GM11168 (cell line): ENCODE measurements at regions not wholly inside any gene's neighbourhood (a gene's known extent, or its start where the extent isn't known, plus 50 kb on each side); places are given as distances from the start of the nearest gene placed in this dataset.
"Not testable (repeated sequence)": the region's sequence is repeated elsewhere in the genome, so short reads cannot be mapped to it uniquely, and the experiment has no call there.

Experiments used
- in situ Hi-C: fragments of 300-500 bp; cut with MboI; formaldehyde crosslinking; loops from one replicate; pipeline ENCODE4 v1.12.0; 2022; ENCODE audit warnings: low sequenced_read_pairs; ENCODE audit not compliant: unreplicated experiment

DNA sequence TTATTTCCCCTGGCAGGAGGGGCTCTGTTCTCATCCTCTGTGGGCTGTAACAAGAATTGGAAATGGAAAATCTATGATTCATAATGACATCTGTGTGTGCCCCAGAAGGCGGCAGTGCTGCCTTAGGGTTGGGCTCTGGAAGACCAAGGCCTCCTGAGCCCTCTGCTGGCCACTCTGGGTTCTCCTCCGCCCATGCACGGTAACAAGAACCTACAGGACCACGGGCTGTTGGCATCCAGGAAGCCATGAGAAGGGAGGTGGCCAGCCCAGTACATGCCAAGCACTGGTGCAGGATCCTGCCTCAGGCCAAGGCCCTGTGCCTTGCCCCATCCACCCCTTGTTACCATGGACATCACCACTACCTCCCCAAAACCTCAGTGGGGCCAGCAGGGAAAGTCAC lies 454.2 kb downstream of the TP53TG3F start:
- in situ Hi-C loops, result not testable (repeated sequence)

DNA sequence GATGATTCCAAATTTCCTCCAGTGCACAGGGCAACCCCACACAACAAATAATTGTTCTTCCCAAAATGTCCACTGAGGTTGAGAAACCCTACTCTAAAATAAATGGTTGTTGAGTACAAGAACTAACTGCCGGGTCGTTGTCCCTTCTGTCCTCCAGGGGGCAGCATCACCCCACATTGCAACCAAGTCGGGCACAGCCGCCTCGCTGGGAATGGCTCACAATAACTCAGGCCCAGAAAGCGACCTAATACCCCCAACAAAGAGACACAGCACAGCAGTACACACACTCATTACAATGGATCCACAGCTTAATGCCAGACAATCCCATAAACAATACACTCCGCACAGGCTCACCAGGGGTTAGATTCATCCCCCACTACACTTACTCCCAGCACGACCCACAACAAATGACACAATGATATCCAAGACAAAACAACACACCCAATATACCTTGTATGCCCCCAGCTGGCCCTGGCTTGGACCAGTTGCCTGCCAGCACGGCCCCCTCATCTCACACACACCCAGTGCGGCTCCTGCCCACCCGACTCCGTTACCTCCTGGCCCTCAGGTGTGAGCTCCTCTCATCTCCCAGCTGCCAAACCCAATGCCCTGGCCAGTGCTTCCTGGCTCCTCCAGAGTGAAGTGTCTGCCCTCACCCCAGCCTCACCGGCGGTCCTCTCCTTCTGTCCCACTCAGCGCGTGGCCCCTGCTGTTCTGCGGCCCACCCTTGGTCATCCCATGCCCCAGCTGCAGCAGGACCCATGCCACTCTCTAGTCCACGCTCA lies 461.5 kb downstream of the TP53TG3F start:
- in situ Hi-C loops, result not testable (repeated sequence)

DNA sequence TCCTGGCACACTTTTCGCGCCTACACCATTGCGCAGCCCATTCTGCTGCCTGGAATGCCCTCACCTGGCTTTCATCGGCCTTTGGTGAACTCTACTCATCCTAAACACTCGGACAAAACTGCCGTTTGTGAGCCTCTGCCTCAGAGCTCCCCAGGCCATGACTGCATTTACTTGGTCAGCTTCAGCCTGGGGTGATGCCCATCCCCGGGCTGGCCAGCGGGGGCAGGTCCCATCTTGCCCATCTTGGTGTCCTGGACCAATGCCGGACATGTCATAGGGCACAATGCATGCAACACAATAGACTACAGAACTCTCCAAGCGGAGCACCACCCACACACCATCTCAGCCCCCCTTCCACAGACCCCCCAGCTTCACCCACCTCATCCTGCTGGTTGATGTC lies 463.5 kb downstream of the TP53TG3F start:
- in situ Hi-C loops, result not testable (repeated sequence)

DNA sequence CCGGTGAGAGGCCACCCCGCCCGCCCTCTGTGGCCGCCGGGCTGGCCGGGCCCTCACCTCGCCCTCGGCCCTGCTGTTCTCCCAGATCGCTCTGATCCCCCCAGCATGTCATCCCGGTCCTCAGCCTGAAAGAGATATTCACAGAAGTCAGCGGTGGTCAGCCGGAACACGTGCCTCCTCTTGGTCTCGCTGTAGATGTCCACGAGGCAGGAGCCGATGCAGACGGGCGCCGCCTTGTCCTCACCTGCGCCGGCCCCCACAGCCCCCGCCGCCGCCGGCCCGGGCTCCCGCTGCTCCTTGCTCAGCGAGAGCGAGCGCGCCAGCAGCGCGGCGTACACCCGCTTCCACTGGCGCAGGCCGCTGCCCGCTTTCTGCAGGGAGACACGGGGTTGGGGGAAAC lies 468.6 kb downstream of the TP53TG3F start:
- in situ Hi-C loops, result not testable (repeated sequence)

DNA sequence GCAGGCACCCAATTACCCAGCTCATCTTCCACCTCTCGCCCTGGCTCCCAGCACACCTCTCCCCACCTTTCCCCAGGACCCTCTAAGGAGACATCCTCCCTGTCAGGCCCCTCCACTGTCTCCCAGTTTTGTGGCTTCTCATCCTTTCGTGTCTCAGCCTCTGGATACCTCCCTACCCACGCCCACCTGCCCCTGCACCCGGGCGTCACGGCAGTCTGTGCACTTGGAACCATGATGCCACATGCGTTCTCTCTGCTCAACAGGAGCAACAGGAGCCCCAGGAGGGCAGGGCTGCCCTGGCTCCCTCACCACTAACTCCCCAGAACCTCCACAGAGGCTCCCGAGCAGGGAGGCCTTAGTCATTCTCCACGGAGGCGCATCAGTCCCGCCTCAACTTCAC lies 472.8 kb downstream of the TP53TG3F start:
- in situ Hi-C loops, result not testable (repeated sequence)

DNA sequence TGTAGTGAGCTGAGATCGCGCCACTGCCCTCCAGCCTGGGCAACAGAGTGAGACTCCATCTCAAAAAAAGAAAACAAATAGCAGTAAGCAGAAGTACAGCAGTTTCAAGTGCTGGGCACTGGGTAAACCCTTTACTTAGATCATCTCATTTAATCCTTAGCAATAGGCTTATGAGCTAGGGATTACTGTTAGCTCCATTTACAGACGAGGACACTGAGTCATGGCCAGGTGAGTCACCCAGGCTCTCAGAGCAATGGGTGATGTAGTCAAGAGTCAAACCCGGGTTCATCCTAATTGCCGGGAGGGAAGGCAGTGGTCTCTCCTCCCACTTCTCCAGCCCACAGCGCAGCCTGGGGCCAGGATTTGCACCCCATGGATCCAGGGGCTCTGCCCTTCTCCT lies 473.6 kb downstream of the TP53TG3F start:
- in situ Hi-C loops, result not testable (repeated sequence)

DNA sequence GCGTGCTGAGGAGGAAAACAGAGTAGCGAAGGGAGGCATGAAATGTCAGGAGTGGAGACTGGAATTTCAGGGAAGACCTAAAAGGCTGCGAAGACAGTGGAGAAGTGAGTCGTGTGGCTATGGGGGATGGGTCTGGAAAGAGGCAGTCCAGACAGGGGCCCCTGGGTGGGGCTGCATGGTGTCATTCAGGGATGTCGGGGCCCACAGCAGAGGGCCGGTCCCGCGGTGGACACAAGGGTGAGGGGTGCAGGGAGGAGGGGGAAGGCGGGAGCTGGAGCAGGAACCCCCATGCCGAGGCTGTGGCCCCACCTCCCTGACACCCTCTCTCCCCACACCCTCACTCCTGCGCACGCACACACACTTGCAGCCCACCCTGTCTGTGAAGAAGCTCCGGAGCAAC lies 476.4 kb downstream of the TP53TG3F start:
- in situ Hi-C loops, result not testable (repeated sequence)

DNA sequence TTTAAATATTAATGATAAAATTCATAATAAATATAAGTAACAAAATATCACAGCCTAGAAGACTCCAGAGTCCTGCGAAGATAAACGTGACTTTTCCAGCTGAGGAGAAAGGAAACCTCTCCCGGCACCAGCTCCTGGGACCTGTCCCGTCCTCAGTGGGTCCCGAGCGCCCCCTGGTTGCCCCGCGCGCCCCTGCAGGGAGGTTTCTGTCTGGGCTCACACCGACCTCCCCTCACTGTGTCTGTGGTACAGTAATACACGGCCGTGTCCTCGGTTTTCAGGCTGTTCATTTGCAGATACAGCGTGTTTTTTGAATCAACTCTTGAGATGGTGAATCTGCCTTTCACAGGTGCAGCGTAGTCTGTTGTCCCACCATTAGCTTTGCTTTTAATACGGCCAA lies 478.7 kb downstream of the TP53TG3F start:
- in situ Hi-C loops, result not testable (repeated sequence)

DNA sequence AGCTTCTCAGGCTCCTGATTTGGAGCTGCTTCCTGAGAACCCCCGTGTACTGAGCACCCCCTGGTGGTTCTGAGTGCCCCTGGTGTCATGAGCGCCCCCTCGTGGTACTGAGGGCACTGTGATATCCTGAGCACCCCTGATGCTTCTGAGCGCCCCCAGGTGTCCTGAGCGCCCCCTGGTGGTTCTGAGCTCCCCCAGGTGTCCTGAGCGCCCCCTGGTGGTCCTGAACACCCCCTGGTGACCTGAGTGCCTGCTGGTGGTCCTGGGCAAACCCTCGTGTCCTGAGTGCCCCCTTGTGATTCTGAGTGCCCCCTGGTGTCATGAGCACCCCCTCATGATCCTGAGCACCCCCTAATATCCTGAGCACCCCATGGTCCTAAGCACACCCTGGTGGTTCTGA lies 502.1 kb downstream of the TP53TG3F start:
- in situ Hi-C loops, result not testable (repeated sequence)

DNA sequence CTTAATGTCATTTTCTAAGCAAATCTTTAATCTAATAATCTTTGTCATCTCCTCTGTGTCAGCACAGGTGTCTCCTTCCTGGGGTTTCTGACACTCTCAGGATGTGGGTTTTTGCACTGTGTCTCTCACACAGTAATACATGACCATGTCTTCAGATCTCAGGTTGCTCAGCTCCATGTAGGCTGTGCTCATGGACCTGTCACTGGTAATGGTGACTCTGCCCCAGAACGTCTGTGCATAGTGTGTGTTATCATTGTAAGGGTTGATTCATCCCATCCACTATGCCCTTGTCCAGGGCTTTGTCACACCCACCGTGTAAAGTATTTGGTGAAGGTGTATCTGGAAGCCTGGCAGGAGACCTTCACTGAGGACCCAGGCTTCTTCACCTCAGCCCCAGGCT lies 506.1 kb downstream of the TP53TG3F start:
- in situ Hi-C loops, result not testable (repeated sequence)

DNA sequence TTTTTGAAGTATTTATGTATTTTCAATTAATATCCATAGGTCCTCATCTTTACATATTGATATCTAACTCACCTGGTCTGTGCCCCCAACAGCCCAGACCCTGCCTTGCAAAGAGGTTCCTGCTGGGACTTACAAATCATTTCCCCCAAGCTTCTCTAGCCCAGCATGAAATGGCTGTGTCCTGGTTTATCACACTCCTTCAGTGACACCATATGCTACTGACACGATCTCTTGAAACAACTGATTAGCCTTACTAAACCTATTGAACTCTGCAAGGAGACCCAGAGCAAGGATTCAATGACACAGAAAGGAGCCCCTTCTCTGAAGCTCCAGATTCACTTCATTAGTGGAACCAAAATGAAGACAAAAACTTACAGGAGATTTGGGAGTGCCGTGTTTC lies 507.4 kb downstream of the TP53TG3F start:
- in situ Hi-C loops, result not testable (repeated sequence)

DNA sequence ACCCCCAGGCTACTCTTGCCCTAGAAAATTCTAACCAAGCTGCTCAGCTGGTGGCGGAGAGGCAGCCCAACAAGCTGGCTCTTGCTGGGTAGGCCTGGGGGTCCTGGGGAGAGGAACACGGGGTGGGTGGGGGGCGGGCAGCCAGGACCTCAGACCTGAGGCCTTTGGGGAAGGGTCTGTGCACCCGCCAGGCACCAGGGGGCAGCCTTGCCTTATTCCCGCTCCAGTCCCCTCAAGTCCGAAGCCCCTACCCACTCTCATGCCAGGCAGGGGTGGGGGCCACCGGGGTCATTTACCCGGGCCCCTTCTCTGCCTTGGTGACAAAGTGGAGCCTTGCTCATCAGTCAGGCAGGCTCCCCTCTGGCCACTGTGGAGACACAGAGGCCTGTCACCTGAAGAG lies 515.1 kb downstream of the TP53TG3F start:
- in situ Hi-C loops, result not testable (repeated sequence)

DNA sequence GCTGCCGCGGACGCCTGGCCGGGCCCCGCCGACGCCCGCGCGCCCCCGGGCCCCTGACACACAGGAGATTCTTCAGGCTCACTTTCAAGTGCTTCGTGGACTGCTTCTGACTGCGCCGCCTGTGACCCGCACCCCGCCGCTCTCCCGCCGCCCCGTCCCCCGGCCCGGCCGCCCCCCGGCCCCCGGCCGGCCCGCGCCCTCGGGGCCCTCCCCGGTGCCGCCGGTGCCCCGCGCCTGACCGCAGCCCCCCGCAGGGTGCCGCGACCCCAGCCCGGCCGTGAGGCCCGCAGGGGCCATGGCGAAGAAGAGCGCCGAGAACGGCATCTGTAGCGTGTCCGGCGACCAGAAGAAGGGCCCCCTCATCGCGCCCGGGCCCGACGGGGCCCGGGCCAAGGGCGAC lies 516.3 kb downstream of the TP53TG3F start:
- in situ Hi-C loops, result not testable (repeated sequence)

DNA sequence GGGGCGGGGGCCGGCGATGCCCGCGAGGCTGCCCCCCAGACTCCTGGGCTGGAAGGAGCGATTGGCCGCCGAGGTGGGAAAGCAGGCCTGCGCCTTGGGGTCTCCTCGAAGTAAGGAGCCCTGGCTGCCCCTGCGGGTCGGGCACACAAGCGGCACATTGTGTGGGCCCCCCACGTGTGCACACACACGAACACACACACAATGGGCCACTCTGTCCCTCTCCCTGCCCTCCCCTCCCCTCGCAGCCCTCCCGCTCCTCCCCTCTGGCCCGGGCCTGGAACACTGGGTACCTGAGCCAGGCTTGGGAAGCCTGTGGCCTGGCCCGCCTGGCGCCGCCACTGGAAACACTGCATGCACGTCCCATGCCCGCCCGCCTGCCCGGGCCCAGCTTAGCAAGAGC lies 517.1 kb downstream of the TP53TG3F start:
- in situ Hi-C loops, result not testable (repeated sequence)

DNA sequence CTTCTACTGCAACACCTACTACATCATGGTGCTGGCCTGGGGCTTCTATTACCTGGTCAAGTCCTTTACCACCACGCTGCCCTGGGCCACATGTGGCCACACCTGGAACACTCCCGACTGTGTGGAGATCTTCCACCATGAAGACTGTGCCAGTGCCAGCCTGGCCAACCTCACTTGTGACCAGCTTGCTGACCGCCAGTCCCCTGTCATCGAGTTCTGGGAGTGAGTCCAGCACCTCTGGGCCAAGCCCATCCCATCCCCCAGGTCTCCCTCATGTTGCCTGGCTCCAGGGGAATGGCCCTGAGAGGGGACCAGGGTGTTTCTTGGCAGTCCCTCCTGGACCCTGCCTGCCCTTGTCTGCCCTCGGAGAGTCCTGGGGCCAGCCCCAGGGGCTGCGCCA lies 519.4 kb downstream of the TP53TG3F start:
- in situ Hi-C loops, result not testable (repeated sequence)

DNA sequence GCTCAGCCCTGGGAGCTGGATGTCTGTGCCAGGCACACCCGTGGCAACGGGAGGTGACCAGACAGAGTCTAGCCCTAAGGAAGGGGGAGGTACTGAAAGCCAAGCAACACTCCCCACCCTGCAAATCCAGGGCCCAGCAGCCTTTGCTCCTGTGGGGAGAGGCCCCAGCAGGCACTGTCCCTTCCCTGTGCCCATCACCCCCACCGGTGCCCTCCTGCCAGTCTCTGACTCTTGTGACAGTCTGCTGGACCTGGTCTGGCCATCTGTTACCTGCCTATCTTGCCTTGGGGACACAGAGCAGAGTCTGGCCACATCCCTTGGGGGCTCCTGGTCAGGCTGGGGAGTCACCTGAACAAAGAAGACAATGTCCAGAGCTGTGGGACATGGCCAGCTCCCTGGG lies 520.2 kb downstream of the TP53TG3F start:
- in situ Hi-C loops, result not testable (repeated sequence)

DNA sequence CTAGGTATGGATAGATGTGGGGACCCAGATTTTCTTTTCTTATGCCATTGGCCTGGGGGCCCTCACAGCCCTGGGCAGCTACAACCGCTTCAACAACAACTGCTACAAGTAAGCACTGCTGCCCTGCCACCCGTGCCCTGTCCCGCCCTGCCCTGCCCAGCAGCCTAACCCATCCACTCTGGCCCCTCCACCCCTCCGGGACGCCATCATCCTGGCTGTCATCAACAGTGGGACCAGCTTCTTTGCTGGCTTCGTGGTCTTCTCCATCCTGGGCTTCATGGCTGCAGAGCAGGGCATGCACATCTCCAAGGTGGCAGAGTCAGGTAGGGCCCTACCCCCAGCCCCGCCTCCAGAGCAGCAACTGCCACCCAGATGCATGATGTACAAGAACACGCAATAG lies 521.3 kb downstream of the TP53TG3F start:
- in situ Hi-C loops, result not testable (repeated sequence)

DNA sequence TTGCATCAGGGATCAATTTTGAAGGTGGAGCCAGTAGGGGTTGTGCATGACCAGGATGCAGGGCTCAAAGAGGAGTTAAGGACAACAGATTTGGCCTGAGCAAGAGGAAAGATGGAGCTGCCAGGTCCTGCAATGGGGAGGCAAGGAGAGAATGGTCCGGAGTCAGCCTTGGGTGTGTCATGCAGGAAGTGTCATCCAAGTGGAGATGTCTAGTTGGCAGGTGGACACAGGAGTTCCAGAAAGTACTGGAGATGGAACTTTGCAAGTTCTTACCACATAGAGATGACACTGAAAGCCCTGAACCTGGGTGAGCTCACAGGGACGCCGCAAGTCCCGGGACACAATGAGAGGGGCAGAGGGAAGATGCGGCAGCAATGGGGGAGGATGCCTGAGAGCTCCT lies 525.0 kb downstream of the TP53TG3F start:
- in situ Hi-C loops, result not testable (repeated sequence)

DNA sequence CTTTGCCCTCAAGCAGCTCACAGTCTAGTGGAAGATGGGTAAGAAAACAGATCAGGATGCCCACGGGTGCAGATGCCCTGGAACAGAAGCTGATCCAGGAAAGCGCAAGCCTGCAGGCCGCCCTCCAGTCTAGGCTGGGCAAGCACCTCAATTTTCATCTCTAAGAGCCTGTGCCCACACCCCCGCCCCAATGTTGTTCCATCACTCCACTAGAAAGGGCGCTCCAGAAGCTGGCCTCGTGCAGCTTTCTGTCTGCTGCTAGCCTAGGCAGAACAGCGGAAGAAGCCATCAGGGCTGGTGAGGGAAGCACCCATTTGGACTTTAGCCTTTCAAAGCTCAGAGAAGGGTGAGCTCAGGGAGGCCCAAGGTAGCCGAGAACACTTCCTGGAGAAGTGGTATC lies 527.1 kb downstream of the TP53TG3F start:
- in situ Hi-C loops, result not testable (repeated sequence)

DNA sequence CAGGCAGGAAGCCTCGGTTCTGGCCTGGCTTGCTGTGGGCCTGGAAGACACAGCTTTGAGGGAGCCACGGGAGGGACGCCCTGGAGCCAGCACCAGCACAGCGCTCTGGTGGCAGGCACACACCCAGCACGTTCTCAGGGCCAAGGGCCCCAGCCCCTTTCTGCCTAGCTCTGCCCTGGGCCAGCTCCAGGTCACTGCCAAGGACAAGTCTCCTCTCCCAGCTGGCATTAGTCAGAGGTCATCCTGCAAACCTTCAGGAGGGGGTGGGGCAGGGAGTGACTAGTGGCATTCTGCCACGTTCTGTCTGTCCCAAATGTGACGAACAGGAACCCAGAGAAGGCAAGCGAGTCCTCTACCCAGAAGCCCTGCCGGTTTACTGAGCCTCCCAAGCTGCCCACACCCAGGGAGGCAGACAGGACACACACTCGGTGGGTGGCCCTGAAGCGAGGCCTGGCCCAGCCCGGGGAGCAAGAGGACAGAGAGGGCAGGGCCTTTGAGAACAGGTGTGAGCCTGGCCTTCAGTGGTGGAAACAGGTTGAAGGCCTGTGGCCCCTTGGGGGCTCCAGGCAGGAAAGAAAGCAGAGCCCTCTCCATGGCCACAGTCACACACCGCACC lies 528.0 kb downstream of the TP53TG3F start:
- in situ Hi-C loops, result not testable (repeated sequence)

DNA sequence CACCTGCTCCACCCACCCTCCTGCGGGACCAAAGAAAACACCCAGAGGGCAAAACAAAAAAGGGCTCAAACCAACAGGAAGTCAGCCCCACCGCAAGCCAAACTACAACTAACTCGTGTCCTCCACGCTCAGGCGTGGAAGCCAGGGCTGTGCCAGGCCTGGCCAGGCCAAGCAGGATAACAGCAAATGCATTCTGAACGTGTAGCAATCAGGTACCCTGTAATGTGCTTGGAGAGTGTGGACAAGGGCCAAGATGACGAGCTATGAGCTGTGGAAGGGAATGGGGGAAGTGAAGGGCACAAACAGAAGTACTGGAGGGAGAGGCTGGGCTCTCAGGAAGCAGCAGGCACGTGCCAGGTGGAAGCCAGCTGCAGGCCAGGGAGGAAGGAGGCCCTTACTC lies 528.6 kb downstream of the TP53TG3F start:
- in situ Hi-C loops, result not testable (repeated sequence)

DNA sequence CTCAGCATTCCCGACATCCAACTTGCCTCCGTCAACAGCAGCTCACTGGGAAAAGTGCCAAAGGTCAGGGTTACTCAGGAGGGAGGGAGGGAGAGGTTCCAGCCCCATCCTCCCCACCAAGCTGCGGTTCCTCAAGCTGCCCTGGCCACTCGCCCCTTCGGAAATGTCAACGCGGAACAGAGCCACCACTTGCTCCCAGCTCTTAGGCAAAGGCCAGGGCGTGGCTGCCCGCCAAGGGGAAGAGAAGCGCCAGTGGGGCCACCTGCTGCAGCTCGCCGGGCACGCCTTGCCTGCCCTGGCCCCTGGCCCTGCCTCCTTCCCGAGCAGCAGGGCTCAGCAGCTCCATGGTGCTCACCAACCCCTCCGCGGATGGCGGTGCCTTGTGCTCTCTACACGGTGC lies 531.1 kb downstream of the TP53TG3F start:
- in situ Hi-C loops, result not testable (repeated sequence)
